HepG2 (cell line): ENCODE measurements at regions not wholly inside any gene's neighbourhood (a gene's known extent, or its start where the extent isn't known, plus 50 kb on each side); places are given as distances from the start of the nearest gene placed in this dataset.
"Not testable (repeated sequence)": the region's sequence is repeated elsewhere in the genome, so short reads cannot be mapped to it uniquely, and the experiment has no call there.

Source experiments
- MYC ChIP-seq: sonication (generic); formaldehyde crosslinking; IDR thresholded peaks from 2 replicates; pipeline ENCODE4 v1.9.0; 2021; ENCODE audit warnings: missing genetic modification reagents, borderline replicate concordance
- PTBP1 ChIP-seq: fragments of 200-400 bp; formaldehyde crosslinking; IDR thresholded peaks from 2 replicates; pipeline ENCODE4 v1.6.1; 2018; ENCODE audit warnings: low read length, low read depth; ENCODE audit not compliant: poor library complexity, severe bottlenecking
- SRF ChIP-seq: IDR thresholded peaks from 2 replicates; pipeline ENCODE4 v1.6.1; 2011; ENCODE audit warnings: mild to moderate bottlenecking, low read depth, low read length, moderate library complexity
- TARDBP ChIP-seq: sonication (generic); formaldehyde crosslinking; IDR thresholded peaks from 2 replicates; pipeline ENCODE4 v1.8.0; 2022; ENCODE audit warnings: mild to moderate bottlenecking, missing genetic modification reagents
- TOPORS ChIP-seq: sonication (generic); formaldehyde crosslinking; IDR thresholded peaks from 2 replicates; pipeline ENCODE4 v1.8.0; 2023; ENCODE audit warnings: mild to moderate bottlenecking, missing genetic modification reagents
- ZBTB7A ChIP-seq: sonication (generic); formaldehyde crosslinking; IDR thresholded peaks from 2 replicates; pipeline ENCODE4 v1.8.0; 2022; ENCODE audit warnings: mild to moderate bottlenecking, missing genetic modification reagents
- ZNF274 ChIP-seq: sonication (generic); formaldehyde crosslinking; IDR thresholded peaks from 2 replicates; pipeline ENCODE4 v1.5.1; 2020; ENCODE audit warnings: mild to moderate bottlenecking, missing genetic modification reagents
- ZNF564 ChIP-seq: sonication (generic); formaldehyde crosslinking; IDR thresholded peaks from 2 replicates; pipeline ENCODE4 v1.8.1; 2023; ENCODE audit warnings: mild to moderate bottlenecking, missing genetic modification reagents
- TF ChIP-seq, protein P1 (sequence below): sonication (generic); formaldehyde crosslinking; IDR thresholded peaks from 2 replicates; pipeline ENCODE4 v1.5.0; 2020; ENCODE audit warnings: mild to moderate bottlenecking, missing genetic modification reagents, moderate library complexity
- TF ChIP-seq, protein P2 (sequence below): sonication (generic); formaldehyde crosslinking; IDR thresholded peaks from 2 replicates; pipeline ENCODE4 v1.5.1; 2020; ENCODE audit warnings: missing genetic modification reagents, mild to moderate bottlenecking, borderline replicate concordance
- TF ChIP-seq, protein P3 (sequence below): sonication (generic); formaldehyde crosslinking; IDR thresholded peaks from 2 replicates; pipeline ENCODE4 v1.5.0; 2020; ENCODE audit warnings: missing genetic modification reagents, mild to moderate bottlenecking, borderline replicate concordance

DNA sequence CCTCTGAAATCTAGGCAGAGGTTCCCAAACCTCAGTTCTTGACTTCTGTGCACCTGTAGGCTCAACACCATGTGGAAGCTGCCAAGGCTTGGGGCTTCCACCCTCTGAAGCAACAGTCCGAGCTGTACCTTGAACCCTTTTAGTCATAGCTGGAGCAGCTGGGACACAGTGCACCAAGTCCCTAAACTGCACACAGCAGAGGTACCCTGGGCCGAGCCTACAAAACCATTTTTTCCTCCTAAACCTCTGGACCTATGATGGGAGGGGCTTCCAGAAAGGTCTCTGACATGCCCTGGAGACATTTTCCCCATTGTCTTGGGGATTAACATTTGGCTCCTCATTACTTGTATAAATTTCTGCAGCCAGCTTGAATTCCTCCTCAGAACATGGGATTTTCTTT is 168.8 kb downstream of the TLE3 start:
- not testable (repeated sequence) for TF ChIP-seq ZNF564 (CRISPR knock-in tag); TOPORS (CRISPR knock-in tag); PTBP1; ZBTB7A (CRISPR knock-in tag); TARDBP; MYC (CRISPR knock-in tag); SRF; ZNF274 (CRISPR knock-in tag)
- TF ChIP-seq, protein P1, sequence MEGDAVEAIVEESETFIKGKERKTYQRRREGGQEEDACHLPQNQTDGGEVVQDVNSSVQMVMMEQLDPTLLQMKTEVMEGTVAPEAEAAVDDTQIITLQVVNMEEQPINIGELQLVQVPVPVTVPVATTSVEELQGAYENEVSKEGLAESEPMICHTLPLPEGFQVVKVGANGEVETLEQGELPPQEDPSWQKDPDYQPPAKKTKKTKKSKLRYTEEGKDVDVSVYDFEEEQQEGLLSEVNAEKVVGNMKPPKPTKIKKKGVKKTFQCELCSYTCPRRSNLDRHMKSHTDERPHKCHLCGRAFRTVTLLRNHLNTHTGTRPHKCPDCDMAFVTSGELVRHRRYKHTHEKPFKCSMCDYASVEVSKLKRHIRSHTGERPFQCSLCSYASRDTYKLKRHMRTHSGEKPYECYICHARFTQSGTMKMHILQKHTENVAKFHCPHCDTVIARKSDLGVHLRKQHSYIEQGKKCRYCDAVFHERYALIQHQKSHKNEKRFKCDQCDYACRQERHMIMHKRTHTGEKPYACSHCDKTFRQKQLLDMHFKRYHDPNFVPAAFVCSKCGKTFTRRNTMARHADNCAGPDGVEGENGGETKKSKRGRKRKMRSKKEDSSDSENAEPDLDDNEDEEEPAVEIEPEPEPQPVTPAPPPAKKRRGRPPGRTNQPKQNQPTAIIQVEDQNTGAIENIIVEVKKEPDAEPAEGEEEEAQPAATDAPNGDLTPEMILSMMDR: not testable (repeated sequence)
- TF ChIP-seq, protein P2, sequence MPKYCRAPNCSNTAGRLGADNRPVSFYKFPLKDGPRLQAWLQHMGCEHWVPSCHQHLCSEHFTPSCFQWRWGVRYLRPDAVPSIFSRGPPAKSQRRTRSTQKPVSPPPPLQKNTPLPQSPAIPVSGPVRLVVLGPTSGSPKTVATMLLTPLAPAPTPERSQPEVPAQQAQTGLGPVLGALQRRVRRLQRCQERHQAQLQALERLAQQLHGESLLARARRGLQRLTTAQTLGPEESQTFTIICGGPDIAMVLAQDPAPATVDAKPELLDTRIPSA (CRISPR knock-in tag): not testable (repeated sequence)
- TF ChIP-seq, protein P3, sequence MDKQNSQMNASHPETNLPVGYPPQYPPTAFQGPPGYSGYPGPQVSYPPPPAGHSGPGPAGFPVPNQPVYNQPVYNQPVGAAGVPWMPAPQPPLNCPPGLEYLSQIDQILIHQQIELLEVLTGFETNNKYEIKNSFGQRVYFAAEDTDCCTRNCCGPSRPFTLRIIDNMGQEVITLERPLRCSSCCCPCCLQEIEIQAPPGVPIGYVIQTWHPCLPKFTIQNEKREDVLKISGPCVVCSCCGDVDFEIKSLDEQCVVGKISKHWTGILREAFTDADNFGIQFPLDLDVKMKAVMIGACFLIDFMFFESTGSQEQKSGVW (CRISPR knock-in tag): not testable (repeated sequence)
